ENCODE measurements at regions not wholly inside any gene's neighbourhood (a gene's known extent, or its start where the extent isn't known, plus 50 kb on each side); places are given as distances from the start of the nearest gene placed in this dataset.
A peak's percentile ranks its signal among the peaks of the same experiment; 100 is the strongest.

- TF ChIP-seq EZH2 (IDR thresholded peaks at IDR 0.05; ENCODE audit: insufficient read depth, poor library complexity, severe bottlenecking) (no peak), EZH2phosphoT487 (IDR thresholded peaks at IDR 0.05; ENCODE audit: insufficient read depth, low read depth) (no peak)
- in situ Hi-C loops (cut with MboI) = no loop called here
- Histone ChIP-seq H3K36me3 (ENCODE audit: low read depth) (no peaks in the 10 kb centered on the region), H3K4me3 (no peak overlapping the region), H3F3A (ENCODE audit: insufficient read depth) (peaks cover 36% of the 10 kb centered on the region), H3K79me2 (ENCODE audit: insufficient read depth) (no peaks in the 10 kb centered on the region), H3K9me2 (ENCODE audit: insufficient read depth) (no peaks in the 10 kb centered on the region), H4K20me1 (ENCODE audit: insufficient read depth) (no peaks in the 10 kb centered on the region), H3K27ac (no peak overlapping the region), H3K27me3 (replicated peaks; ENCODE audit: insufficient read depth) (no peaks in the 10 kb centered on the region), H3K9me3 (ENCODE audit: low read depth) (no peaks in the 10 kb centered on the region), H3K9ac (no peak overlapping the region), H3K4me2 (ENCODE audit: unreplicated experiment) (no peak overlapping the region), H3K4me1 (ENCODE audit: insufficient read depth) (peaks cover 42% of the 10 kb centered on the region), H2AFZ (no peak overlapping the region)
- WGBS, 2 experiments (ENCODE audit: low coverage in 1 of 2, low lambda C conversion rate in 2 of 2, missing lambda C conversion rate in 2 of 2) = 96 to 97% methylated on average over 3 of the region's 3 CpGs
- no peak for DNase-seq
Measured at GRCh38 chr2:150676747-150677383, 189.4 kb upstream of the RND3 start.

- H3K27ac ChIP-seq = no peak overlapping the region
- H3K4me2 ChIP-seq (ENCODE audit: unreplicated experiment) = no peak overlapping the region
- peaks cover 25% of the 10 kb centered on the region for H3F3A ChIP-seq (ENCODE audit: insufficient read depth)
- no peaks in the 10 kb centered on the region for H4K20me1 ChIP-seq (ENCODE audit: insufficient read depth)
- H3K9me2 ChIP-seq (ENCODE audit: insufficient read depth) = no peaks in the 10 kb centered on the region
- no peak overlapping the region for H3K9ac ChIP-seq
- H2AFZ ChIP-seq = no peak overlapping the region
- TF ChIP-seq EZH2 (IDR thresholded peaks at IDR 0.05; ENCODE audit: insufficient read depth, poor library complexity, severe bottlenecking) = no peak
- DNase-seq = no peak
- no peaks in the 10 kb centered on the region for H3K9me3 ChIP-seq (ENCODE audit: low read depth)
- no peaks in the 10 kb centered on the region for H3K36me3 ChIP-seq (ENCODE audit: low read depth)
- no peak overlapping the region for H3K4me3 ChIP-seq
- peaks cover 32% of the 10 kb centered on the region for H3K4me1 ChIP-seq (ENCODE audit: insufficient read depth)
- 94 to 100% methylated on average over 2 of the region's 2 CpGs for WGBS, 2 experiments (ENCODE audit: low coverage in 1 of 2, low lambda C conversion rate in 2 of 2, missing lambda C conversion rate in 2 of 2)
- in situ Hi-C loops (cut with MboI) = no loop called here
- H3K79me2 ChIP-seq (ENCODE audit: insufficient read depth) = no peaks in the 10 kb centered on the region
- no peaks in the 10 kb centered on the region for H3K27me3 ChIP-seq (replicated peaks; ENCODE audit: insufficient read depth)
Measured at GRCh38 chr2:150675807-150676206, 188.3 kb upstream of the RND3 start.

DNA sequence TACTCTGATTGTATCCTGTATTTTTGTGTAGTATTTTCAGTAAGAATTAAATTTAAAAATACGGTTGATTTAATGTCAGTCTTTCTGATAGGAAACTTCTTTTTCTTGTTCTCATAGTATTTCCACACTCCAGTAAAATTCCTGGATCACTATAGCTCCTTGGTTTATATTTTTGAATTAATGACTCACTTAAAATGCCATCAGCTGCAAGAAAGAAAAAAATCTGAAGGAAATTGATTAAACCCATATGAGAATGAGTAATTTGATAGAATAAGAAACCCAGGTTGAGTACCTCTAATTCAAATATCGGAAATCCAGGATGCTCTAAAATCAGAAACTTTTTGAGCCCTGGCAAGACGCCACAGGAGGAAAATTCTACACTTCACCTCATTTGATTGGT is 186.8 kb upstream of the RND3 start:
- Histone ChIP-seq H3K79me2 (ENCODE audit: insufficient read depth) (no peaks in the 10 kb centered on the region), H2AFZ (no peak overlapping the region), H3K4me3 (no peak overlapping the region), H3K9me2 (ENCODE audit: insufficient read depth) (no peaks in the 10 kb centered on the region), H3K27me3 (replicated peaks; ENCODE audit: insufficient read depth) (no peaks in the 10 kb centered on the region), H4K20me1 (ENCODE audit: insufficient read depth) (no peaks in the 10 kb centered on the region), H3K27ac (peak overlapping the region; percentile 24), H3K9me3 (ENCODE audit: low read depth) (no peaks in the 10 kb centered on the region), H3K36me3 (ENCODE audit: low read depth) (no peaks in the 10 kb centered on the region), H3K9ac (no peak overlapping the region), H3K4me1 (ENCODE audit: insufficient read depth) (peaks cover 17% of the 10 kb centered on the region), H3K4me2 (ENCODE audit: unreplicated experiment) (no peak overlapping the region), H3F3A (ENCODE audit: insufficient read depth) (peaks cover 10% of the 10 kb centered on the region)
- in situ Hi-C loops (cut with MboI) = no loop called here
- DNase-seq = peak; percentile 73
- WGBS, 2 experiments (ENCODE audit: low coverage in 1 of 2, low lambda C conversion rate in 2 of 2, missing lambda C conversion rate in 2 of 2) = 47 to 51% methylated on average over 3 of the region's 3 CpGs
- TF ChIP-seq EZH2phosphoT487 (IDR thresholded peaks at IDR 0.05; ENCODE audit: insufficient read depth, low read depth) (no peak), EZH2 (IDR thresholded peaks at IDR 0.05; ENCODE audit: insufficient read depth, poor library complexity, severe bottlenecking) (no peak)

DNA sequence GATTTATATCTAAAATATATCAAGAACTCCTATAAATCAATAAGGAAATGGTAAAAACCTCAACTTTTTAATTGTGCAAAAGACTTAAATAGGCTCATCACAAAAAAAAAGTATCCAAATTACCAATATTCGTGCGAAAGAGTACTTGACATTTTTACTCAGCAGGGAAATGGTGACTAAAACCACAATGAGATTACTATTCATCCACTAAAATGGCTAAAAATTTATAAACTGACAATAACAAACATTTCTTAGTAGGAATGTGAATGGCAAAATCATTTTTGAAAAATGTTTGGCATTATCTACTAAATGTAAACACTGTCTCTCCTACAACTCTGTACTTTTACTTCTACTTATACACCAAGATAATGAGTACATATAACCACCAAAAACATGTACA is 184.8 kb upstream of the RND3 start:
- no peaks in the 10 kb centered on the region for H3K9me3 ChIP-seq (ENCODE audit: low read depth)
- no peaks in the 10 kb centered on the region for H3K9me2 ChIP-seq (ENCODE audit: insufficient read depth)
- no peaks in the 10 kb centered on the region for H4K20me1 ChIP-seq (ENCODE audit: insufficient read depth)
- H3K9ac ChIP-seq = no peak overlapping the region
- H3K36me3 ChIP-seq (ENCODE audit: low read depth) = no peaks in the 10 kb centered on the region
- peak overlapping the region; percentile 30; the same call in 1 of the 2 replicates for H3K27ac ChIP-seq
- H3K4me2 ChIP-seq (ENCODE audit: unreplicated experiment) = no peak overlapping the region
- H3K27me3 ChIP-seq (replicated peaks; ENCODE audit: insufficient read depth) = no peaks in the 10 kb centered on the region
- H3K4me1 ChIP-seq (ENCODE audit: insufficient read depth) = peaks cover 11% of the 10 kb centered on the region; the same call in 1 of the 2 replicates
- WGBS, 2 experiments (ENCODE audit: low coverage in 1 of 2, low lambda C conversion rate in 2 of 2, missing lambda C conversion rate in 2 of 2) = 84 to 86% methylated on average over 2 of the region's 2 CpGs
- no peaks in the 10 kb centered on the region for H3K79me2 ChIP-seq (ENCODE audit: insufficient read depth)
- TF ChIP-seq EZH2phosphoT487 (IDR thresholded peaks at IDR 0.05; ENCODE audit: insufficient read depth, low read depth) (no peak), EZH2 (IDR thresholded peaks at IDR 0.05; ENCODE audit: insufficient read depth, poor library complexity, severe bottlenecking) (no peak)
- peak; percentile 14 for DNase-seq
- in situ Hi-C loops (cut with MboI) = no loop called here
- H3F3A ChIP-seq (ENCODE audit: insufficient read depth) = 0 out of 2 replicates have a peak, but pooled peaks cover 7% of the 10 kb centered on the region
- H3K4me3 ChIP-seq = no peak overlapping the region
- H2AFZ ChIP-seq = no peak overlapping the region
